ENCODE measurements at regions not wholly inside any gene's neighbourhood (a gene's known extent, or its start where the extent isn't known, plus 50 kb on each side); places are given as distances from the start of the nearest gene placed in this dataset.
"Not testable (repeated sequence)": the region's sequence is repeated elsewhere in the genome, so short reads cannot be mapped to it uniquely, and the experiment has no call there.

DNA sequence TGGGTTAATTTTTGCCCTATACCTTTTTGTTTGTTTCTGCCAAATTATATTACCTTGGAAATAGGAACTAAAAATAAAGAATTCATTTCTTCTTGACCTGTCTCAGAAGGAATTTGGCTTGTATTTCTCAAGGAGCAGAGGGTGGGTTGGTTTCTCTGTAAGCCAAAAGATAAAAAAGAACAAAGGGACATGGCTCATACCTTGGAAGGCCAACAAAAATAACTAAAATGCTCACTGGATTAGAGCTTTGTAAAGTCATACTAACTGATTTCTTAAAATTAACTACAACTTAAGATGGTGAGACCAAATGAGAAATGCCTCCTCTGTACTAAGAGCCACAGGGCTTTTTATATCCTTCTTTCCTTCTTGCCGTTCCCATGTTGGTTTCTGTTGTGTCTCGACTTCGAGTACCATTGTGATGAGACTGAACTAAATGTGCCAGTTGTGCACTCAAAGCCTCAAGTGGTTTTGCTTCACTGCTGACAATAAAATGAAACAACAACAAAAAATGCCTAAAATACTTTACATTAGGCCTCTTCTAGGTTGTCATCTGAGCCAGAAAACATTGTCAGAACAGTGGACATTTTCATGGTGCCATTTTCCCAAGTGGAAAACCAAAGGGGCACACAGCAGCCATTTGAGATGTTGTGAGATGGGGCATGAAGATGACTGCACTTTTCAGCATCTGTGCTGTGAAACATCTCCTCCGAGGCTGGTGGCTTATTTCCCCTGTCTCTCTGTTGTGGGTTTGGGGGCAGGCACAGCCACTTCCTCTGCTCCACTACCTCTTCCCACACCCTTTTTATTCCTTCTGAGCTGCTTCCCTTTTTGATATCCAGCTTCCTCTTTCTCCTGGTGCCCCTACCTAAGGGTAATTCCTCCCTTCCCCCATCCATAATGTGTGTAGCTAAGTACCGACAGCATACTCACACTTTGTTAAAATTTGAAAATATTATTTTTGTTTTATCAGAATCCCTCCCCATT is 51.8 kb upstream of the AGR3 start:
- DNase-seq, result no peak

DNA sequence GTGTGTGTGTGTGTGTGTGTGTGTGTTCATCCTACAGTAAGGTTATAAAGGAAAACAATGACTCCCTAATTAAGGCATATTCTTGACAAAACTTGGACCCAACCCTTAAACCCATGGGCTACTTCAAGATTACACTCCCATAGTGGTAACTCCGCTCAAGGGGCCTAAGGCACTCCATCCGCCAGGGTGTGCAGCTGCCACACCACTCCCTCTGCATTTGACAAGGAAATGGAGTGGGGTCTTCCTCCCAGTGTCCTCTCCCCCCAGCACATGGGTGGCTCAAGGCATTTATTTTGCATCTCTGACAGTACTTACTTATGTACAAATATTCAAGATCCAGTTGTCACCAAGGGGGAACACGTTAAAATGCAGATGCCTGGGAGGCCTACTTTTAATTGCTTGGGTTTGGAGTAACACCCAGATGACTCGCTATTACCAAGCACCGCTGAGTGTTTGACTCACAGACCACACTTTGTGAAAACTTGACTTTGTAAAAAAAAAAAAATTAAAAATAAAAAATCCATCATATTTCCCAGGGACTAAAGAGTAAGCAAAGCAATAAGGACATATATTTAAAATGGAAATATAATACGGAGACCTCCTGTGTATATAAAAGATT is 53.0 kb upstream of the AGR3 start:
- no peak for DNase-seq

DNA sequence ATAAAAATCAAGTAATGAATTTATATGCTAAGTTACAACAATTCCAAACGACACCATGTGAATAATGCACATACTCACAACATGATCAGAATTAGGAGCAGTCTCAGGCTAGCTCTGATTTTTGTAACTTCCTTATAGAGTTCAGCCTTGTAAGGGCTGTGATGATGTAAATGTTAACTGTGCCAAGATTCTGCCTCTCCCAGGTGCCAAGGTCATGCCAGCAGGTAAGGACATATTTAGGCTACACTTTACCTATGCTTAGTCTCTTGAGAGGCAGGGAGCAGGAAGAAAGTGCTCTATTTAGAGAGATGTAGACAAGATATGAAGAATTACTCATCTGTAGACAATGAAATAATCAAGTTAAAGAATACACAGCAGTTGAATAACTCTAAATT is 53.6 kb upstream of the AGR3 start:
- DNase-seq, result no peak

DNA sequence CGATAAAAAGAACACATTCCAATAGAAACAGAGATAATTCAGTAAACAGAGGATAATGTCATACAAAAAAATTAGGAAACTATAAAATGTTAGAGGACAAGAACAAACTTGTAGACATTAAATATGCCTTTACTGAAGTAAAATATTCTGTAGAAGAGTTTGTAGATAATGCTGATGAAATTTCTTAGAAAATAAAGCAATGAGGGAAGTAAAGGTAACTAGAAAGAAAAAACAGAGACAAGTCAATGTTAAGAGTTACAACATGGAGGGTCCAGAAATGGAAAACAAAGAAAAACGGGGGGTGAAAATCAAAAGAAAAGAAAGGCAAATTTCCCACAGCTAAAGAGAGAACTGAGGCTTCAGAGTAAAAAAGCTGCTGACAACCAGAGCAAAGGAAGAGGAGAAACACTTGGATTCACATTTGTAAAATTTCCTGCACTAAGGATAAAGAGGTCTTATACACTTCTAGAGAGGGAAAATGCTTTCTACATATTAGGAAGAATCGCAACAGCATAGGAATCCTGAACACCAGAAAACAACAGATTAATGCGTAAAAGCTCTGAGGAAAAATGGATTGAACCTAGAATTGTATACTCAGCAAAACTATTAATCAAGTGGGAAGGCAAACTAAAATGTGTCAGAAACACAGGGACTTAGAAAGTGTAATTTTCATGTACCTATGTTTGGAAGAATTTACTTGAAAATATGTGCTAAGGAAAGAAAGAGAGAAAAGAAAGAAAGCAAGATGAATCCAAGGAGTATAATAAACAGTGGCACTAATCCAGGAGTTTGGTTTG is 55.0 kb upstream of the AGR3 start:
- DNase-seq, result no peak

DNA sequence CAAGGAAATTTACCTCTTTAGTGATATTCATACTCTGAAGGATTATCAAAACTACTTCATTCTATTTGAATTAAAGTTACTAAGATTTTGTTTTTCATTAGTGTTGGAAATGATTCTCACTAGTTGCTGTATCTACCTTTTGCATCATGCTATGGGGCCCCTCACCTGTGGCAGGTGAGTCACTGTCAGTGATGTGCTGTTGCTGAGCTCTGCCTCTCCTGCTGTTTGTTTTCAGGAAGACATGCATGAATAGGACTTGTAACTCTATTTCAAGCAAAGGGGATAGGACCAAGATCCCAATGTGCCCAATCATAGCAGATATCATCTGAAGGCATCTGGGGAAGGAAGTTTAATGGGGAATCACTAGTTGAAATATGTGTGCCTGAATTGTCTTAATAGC is 57.4 kb upstream of the AGR3 start:
- DNase-seq, result no peak

DNA sequence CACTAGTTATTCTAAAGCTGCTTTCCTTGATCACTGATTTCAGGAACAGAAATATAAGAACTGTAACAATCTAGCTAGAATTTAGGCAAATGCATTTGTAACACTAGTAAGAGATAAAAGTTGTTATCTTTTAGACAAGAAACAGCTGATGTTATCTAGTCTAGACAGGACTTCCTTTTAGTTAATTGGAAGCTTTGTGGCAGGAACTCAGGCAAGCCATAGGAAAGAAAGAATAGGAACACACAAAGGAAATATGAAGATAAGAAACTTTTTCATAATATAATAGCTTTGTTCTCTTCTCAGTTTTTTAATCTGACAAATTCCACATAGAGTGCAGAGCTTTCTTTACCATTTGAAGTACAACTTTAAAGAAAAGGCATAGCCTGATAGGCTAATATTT is 59.0 kb upstream of the AGR3 start:
- no peak for DNase-seq

DNA sequence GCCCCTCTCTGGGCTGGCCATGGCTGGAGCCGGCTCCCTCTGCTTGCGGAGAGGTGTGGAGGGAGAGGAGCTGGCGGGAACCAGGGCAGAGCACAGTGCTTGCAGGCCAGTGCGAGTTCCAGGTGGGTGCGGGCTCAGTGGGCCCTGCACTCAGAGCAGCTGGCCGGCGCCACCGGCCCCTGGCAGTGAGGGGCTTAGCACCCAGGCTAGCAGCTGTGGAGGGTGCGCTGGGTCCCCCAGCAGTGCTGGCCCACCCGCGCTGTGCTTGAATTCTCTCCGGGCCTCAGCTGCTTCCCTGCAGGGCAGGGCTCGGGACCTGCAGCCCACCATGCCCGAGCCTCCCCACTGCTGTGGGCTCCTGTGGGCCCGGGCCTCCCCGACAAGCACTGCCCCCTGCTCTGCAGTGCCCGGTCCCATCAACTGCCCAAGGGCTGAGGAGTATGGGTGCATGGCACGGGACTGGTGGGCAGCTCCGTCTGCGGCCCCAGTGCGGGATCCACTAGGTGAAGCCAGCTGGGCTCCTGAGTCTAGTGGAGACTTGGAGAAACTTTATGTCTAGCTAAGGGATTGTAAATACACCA is 61.2 kb upstream of the AGR3 start:
- DNase-seq, result no peak

DNA sequence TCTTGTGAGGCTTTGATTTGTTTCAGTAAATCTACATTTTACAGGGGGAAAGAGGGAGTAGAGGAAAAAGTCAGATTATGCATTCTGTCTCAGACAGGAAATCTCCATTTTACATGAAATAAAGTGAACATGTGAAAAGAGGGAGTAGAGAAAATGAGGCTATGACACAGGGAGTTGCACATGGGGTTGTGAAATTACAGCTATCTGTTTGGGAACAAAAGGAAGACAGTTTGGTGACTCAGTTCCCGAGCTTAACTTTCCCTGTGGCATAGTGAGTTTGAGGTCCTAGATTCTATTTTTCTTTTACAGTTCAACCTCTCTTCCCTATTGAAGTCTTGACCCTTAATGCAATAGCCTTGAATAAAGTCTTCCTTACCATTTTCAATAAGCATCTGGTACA is 63.2 kb upstream of the AGR3 start:
- no peak for DNase-seq

DNA sequence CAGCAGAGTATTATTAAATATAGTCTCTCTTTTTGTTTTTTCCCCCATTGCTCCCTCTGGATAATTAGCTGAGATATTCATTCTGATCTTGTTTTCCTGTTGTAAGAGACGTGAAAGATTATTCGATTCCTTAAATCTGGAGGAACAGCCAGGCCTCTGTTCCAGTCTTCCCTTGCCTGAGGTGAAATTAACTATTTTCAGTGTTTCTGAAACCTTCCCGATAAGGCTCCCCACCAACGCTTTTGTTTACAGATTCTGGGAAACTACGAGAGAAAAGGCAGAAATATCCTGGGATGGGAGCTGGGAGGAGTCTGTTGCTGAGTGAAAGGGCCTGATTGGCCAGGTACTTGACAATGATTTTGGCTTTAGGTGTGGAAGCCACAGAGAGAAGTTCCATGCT is 63.6 kb upstream of the AGR3 start:
- DNase-seq, result no peak

DNA sequence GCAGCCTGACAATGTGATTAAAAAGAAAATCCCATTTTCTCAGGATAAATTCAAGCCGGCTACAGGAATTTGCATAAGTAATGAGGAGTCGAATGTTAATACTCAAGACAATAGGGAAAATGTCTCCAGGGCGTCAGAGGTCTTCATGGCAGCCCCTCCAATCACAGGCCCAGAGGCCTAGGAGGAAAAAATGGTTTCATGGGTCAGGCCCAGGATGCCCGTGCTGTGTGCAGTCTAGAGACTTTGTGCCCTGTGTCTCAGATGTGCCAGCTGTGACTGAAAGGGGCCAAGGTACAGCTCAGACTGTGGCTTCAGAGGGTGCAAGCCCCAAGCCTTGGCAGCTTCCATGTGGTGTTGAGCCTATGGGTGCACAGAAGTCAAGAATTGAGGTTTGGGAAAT is 66.3 kb upstream of the AGR3 start:
- not testable (repeated sequence) for DNase-seq

DNA sequence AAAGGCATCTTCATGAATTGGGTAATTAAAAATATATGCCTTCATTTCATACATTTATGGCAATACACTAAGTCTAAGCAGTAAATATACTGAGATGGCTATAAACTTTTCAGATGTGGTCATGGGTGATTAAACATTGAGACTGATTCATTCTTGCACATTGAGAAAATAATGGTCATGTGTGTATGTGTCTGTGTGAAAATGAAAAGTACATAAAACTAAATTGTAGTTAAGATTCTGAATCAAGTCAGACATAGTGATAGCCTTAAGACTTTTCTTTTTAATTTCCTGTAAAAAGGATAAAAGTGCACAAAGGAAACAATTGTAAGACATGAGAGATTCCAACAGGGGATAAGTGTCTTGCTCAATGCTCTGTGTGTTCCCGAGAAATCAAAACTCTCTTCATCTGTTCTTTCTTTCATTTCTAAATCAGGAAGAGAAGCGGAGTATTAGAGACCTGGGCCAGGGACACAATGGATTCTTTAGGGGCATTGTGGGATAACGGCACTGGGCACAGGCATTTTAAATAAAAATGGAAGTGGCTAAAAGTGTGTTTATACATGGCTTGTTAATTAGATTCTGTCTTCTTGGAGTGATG is 69.8 kb upstream of the AGR3 start:
- no peak for DNase-seq

DNA sequence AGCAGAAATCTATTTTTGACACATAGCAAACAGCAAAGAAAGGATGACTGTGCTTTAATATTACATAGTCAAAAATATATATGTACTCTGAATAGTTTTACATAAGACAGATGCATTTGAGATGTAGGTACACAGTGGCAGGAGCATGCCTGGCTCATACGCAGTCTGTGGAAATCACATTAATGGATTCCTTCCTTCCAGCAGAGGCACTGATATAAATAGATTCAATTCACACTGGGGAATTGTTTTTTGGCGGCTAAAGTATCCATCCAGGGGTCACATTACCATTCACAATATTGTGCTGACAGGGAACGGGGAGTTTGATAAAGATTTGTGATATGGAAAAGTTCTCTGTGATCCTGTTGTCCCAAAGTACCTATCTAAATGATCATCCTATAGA is 72.5 kb upstream of the AGR3 start:
- DNase-seq, result no peak

DNA sequence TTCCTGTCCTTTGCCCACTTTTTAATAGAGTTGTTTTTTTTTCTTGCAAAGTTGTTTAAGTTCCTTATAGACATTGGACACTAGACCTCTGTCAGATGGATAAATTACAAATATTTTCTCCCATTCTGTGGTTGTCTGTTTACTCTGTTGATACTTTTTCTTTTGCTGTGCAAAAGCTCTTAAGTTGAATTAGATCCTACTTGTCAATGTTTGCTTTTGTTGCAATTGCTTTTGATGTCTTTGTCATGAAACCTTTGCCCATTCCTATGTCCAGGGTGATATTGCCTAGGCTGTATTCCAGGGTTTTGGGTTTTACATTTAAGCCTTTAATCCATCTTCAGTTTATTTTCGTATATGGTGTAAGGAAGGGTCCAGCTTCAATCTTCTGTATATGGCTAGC is 76.9 kb upstream of the AGR3 start:
- no peak for DNase-seq

DNA sequence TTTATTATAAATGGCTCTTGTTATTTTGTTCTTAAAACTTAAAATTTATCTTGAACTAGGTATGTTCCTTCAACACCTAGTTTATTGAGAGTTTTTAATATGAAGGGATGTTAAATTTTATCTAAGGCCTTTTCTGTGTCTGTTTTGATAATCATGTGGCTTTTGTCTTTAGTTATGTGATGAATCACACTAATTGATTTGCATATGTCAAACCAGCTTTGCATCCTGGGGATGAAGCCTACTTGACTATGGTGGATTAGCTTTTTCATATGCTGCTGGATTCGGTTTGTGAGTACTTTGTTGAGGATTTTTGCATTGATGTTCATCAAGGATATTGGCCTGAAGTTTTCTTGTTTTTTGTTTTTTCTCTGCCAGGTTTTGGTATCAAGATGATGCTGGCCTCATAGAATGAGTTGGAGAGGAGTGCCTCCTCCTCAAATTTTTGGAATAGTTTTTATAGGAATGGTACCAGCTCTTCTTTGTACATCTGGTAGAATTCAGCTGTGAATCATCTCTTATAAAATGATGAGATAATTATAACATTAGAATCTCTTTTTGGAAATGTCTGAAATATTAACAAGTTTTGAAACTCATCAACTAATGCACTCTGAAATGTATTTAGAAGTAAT is 78.7 kb upstream of the AGR3 start:
- no peak for DNase-seq

DNA sequence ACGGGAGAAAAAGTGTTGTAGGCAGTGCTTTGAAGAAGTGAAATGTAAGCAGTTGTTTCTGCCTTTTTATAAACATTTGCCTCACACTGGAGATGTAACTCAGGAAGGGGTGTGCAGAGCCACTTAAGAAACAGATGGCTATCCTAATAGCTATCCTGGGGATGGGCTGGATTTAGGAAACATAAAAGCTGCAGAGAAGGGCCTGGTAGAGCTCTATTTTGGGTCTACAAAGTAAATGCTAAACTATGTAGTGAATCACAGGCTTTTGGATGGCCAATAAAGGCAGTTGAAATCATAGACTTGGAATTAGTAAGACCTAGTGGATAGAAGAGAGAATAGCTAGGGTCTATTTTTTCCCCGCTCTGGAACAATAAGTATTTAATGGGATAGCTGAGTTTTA is 79.9 kb upstream of the AGR3 start:
- DNase-seq, result no peak

DNA sequence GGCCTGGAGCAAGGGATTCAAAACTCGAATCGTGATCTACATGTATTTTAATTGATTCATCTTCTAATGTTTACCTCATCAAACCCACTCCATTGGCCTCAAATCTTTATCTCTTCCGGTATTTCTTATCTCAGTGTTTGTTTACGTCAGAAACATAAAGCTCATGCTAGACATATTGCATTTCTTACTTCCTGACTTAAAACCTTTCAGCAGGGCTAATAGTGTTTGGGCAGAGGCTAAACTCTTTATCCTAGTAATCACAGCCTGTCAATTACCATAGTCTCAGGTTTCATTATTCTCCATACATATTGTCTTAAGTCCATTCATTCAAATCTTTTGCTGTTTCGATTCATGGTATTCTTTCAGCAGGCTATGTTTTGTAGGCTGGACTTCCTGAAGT is 81.3 kb upstream of the AGR3 start:
- DNase-seq, result no peak

DNA sequence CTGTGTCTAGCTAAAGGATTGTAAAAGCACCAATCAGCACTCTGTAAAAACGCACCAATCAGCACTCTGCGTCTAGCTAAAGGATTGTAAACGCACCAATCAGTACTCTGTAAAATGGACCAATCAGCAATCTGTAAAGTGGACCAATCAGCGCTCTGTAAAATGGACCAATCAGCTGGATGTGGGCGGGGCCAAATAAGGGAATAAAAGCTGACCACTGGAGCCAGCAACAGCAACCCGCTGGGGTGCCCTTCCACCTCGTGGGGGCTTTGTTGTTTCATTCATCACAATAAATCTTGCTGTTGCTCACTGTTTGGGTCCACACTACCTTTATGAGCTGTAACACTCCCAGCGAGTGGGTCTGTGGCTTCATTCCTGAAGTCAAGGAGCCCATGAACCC is 83.9 kb upstream of the AGR3 start:
- DNase-seq, result not testable (repeated sequence)

DNA sequence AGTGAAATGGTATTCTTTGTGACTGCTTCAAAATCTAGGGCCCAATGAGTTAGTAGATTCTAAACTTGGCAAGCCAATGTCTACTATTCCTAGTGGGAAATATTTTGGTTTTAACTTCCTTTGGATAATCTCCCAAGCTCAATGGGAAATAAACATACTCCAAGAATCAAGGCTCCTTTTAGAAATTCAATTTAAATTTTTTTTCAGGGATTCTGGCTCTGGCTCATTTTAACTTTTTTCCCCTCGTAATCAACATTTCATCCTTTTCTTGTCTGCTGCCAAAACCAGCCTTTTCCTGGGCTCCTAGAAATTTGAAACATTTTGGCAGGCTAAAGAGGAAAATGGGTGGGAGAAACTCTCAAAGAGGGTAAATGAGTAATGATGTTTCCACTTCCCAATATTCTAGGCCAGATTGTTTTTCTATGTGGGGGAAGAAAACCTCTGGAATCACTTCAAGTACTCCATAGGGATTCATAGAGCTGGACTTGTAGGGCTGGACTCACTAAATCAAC is 85.6 kb upstream of the AGR3 start:
- no peak for DNase-seq

DNA sequence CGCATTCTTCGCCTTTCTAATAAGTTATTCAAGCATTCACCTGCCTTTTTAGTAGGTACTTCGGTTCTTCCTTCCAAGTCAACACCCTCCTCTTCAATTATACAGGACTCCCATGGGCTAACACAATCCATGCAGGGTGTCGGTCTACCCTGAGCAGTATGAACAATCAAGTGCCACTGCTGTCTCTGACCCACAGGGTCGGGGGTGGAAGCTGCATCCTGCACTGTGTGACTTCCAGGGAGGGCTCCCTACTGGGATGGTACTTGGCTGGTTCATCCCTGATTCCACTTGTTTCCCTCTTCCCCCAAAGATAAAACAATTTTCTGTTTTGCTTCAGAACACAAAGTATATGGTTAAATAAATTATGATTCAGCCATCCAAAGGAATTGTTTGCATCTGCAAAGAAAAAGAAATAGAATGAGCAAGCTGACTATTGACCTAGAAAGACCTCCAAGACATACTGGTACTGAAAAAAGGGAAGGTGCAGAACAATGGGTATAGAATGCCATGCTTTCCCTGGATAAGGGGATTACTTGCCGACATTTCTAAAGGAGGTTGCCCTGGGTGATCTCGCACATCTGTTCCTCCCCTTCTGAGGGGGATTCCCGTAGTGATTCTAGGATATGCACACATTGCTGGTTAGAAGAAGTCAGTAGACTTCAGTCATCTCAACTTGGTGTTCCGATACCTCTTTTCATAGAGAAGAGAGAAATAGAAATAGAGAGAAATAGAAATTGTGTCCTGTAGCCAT is 89.1 kb upstream of the AGR3 start:
- DNase-seq, result no peak

DNA sequence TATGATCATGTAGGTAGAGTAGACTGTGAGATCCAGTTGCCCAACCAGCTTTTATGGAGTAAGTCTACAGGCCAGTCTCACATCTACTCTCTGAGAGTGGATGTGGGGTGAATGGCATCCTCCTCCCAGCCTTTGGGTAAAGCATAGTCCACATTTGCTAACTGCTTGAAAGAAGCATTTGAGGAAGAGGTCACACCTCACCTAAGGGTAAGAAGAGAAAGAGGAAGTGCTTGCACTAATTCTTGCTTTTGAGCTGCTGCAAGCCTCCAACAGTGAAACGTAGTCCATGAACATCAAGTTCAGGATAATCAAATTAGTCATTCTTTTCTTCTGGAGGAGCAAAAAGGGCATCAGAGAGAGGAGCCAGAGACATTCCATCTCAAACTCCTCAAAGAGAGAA is 93.9 kb upstream of the AGR3 start:
- no peak for DNase-seq
